GM21723 (cell line): ENCODE measurements at regions not wholly inside any gene's neighbourhood (a gene's known extent, or its start where the extent isn't known, plus 50 kb on each side); places are given as distances from the start of the nearest gene placed in this dataset.
"Not testable (repeated sequence)": the region's sequence is repeated elsewhere in the genome, so short reads cannot be mapped to it uniquely, and the experiment has no call there.

Experiments used
- ATAC-seq: cut with Tn5 transposase; IDR thresholded peaks from one replicate; pipeline ENCODE4 v1.9.1; 2021; ENCODE audit warnings: mild to moderate bottlenecking, moderate library complexity; ENCODE audit not compliant: unreplicated experiment

DNA sequence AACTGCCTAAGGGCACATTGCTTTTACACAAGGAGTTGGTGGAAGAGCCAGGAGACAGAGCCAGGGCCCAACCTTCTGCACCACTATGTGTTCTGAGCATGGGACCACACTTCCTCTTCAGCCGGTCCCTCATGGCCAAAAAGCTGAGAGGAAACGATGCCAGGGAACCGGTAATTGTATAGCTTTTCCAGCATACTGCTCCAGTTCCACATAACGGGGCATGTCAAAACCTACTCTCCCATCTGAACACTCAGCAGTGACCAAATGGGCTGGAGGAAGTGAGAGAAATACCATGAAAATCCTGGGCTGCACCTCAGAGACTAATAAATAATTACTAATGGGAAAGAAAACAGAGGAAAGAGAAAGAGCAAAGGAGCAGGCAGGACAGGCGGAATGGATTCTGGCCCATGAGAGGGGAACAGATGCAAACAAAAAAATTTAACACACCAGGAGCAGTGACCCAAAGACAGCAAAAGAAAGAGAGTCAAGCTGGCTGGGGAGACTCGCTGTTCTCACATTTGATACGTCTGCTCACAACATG is 52.0 kb upstream of the BMP2 start:
- no peak for ATAC-seq

DNA sequence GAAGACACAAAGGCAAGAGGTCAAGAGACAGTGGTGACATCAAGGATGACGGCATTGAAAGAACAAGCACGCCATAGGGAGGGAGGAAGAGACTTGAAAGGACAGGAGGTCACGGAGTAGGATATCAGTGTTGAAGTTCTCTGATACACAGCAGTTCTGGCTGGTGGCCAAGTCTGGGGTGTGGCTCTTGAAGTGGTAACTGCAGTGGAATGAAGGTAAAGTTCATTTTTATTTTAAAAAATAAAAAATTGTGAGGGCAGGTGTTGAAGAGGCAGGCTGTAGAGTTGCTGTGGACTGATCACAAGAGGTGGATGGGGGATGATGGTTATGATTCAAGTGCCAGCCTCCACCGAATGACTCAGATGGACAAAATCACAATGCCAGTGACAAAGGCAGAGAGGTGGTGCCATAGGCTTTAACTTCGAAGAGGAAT is 53.2 kb upstream of the BMP2 start:
- ATAC-seq: no peak

DNA sequence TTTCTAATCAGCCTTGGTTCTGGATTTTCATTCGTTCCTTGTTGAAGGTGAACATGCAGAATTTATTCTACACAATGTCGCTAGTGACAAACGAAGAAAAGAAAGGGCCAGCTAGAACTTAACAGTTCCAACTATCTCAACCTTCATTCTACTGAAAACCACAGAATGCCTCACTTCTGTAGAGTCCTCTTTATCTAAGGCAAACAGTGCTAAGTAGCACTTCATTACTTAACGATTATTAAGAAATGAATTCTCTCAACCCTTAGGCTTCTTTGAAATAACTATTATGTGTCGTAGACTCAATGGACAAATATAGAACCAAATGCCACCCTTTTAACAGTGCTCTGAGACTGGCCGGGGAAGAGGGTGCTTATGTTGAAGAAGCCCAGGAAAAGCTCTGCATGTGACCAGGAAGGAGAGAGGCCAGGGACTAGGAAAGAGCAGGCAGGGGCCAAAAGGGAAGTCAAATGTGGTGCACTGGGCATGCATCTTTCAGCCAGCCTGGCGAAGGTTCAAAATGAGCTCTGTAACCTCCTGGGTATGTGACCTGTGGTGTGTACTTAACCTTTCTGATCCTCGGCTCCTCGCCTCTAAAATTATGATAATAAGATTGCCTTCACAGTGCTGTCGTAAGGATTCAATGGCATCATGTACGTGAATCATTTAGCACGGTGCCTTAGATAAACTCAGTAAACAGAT is 55.4 kb upstream of the BMP2 start:
- ATAC-seq: no peak

DNA sequence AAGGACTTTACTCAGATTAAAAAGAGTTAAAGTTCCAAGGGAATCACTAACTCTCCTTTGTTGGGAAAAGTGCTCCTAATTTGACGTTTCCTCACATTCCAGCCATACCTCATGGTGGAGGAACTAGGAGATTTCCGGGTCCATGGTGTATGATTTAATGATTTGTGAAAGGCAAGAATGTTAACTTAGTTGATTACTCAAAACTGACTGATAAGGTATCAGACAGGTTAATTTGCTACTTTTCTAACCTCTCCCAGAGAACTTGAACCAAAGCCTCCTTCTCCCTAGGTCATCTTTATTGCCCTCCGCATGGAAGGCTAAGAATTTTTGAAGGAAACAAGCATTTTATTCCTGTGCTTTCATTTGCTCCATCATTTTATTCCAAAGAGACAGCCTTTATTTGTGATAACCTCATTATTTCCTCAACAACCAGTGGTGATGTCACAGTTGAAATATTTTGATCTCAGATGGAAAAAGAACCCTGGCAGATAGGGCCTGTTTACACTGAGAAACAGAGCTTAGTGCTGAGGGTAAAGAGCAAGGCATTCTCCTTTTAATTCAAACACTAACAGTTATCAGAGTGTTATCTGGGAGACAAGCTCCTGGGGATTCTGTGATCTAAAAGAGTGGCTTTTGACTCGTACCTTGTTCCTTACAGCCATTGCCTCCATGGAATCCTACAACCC is 57.4 kb upstream of the BMP2 start:
- ATAC-seq: no peak

DNA sequence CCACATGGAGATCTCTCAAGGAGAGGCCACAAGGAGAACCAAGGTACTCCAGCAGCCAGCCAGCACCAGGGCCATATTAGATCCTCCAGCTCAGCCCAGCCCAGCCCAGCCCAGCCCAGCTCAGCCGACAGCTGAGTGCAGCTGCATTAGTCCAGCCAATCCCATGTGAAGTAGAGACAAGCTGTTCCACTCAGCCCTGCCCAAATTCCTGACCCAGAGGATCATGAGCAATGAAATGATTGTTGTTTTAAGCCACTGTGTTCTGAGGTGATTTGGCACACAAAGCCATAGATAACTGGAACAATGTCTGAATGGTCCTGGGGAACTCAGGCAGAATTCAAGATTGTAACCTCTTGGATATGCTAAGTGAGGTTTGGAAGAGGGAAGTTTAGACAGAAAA is 59.5 kb upstream of the BMP2 start:
- ATAC-seq: no peak

DNA sequence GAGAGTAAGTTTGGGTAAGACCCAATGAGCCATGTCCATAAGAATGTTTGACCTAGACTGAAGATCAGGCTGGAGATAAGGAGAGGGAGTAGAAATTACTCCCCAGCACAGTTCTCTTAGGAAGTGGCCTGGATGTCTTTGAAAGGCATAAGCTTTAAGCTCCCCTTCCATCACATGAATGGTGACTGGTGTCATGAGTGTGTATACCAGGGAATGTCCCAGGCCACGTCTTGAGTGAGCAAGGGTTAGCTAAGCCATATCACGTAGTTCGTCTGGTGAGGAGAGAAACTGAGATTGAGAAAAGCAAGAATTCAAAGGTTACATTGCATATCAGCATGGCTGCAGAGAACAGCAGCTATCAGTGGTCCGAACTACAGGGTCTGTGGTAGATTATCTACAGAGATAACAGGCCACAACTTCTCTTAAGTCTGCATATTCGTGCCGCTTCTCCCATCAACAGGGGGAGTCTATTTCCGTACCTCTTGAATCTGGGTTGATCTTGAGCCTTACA is 60.1 kb upstream of the BMP2 start:
- ATAC-seq: no peak

DNA sequence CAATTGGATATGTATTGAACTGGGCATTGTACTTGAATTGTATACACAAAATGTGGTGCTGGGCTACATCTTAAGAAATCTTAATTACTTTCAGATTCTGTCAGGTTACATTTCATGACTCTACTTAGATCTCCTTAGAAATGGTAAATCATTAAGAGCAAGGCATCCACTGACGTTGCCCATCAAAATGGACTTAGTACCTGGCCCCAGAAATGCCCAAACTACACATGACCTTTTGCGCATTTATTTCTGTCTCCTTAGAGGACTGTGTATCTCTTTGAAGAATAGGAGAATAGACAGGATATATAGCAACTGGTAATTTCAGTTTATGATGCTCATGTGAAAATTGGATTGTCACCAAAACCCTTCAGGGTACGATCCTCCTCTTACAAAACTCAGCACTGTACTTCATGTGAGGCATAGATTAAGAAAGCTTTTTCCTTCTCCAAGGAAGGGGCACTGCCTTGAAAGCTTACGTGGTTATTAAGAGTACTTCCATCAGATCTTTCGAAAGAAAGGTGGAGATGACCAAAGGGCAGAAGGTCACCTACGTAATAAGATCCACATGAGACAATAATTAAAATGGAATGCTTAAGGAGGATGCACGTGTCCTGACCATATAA is 61.4 kb upstream of the BMP2 start:
- ATAC-seq: no peak

DNA sequence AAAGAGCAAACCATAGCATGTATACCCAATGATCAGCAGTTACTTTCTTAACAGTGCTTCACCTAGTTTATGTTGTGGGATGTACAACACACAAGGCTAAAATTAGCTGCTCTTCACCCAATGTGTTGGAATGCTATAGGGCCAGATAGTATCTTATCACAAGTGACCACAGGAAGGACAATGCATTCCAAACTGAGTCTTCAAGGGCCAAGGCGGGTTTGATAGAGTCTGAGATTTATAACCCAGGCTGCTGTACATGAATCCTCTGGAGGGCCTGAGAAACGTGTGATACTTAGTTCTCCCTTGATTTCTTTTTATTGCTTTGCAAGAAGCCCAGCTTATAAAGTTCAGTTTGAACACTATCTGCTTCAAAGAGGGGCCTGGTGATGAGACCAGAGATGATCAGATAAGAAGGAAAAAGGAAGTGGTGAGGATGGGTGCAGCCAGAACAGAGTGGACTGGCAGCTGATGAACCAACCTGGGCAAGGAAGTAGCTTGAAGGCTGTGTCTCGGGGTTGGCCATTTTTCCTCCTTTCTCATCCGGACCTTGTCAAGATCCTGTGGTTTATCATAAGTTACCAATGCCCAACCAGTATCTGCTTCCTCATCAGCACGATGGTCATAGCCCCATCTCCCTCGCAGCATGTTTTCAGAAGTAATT is 62.2 kb upstream of the BMP2 start:
- ATAC-seq: no peak

DNA sequence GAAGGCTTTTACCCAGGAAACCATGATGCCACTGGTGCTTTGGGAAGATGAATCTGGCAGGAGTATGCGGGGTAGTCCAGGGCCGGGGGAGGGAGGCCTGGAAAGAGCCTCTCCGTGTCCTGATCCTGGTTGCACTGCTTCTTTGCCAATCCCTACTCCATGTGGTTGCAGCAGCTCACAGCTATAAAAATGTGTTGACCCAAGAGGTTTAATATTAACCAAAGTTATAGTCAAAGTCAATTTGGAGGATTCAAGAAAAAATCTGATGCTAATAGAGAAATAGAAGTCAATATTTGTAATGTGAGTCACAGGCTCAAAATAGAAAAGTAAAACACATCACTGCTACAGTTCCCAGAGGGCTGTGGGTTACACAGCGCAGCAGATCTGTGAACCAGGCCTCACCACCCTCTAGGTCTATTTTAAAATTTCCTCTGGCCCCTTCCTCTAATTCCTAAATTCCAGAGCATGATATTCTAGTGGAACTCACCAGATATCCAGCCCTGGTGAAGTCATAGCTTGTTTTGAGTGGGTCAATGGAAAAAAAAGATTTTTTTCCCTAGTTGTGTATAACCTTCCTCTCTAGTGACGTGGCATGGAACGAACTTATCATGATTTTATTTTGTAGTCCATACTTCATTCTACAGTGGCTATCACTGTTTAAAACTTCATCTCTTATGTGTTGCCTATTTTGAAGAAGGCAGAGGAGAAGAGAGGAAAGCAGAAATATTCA is 63.2 kb upstream of the BMP2 start:
- no peak for ATAC-seq

DNA sequence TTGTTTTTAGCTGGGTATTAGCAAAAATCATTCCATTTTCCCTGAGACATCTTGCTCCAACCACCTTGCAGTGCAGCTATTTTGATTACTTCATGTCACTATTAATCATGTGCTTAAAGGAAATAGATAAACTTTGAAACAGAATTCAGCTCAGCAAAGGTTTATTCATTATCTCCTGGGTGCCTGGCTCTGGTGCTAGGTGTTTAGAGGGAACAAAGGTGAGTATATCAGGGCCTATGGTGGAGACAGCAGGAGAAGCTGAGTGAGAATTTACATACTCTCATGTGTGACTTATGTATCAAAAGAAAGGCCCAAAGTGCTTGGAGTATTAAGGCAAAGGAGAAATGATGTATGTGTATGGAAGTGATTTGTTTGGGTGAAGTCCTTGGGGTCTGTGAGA is 63.8 kb upstream of the BMP2 start:
- no peak for ATAC-seq

DNA sequence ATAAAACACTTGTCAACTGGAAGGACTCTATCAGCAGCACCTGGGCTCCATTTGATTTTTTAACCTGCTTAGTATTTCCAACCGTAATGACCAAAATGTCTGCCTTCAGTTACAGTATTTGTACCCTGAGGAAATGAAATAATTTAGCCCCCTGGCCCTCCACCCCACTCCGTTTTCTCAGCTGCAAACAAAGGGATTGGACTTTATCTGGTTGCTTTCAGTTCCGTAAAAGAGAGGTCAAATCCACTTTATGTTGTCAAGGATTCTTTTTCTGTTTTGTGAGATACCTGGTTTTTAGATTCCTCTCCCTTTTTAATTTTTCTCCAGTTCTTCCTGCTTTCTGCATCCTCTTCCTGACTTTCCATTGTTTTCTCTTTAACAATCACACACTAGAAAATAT is 64.4 kb upstream of the BMP2 start:
- ATAC-seq: no peak

DNA sequence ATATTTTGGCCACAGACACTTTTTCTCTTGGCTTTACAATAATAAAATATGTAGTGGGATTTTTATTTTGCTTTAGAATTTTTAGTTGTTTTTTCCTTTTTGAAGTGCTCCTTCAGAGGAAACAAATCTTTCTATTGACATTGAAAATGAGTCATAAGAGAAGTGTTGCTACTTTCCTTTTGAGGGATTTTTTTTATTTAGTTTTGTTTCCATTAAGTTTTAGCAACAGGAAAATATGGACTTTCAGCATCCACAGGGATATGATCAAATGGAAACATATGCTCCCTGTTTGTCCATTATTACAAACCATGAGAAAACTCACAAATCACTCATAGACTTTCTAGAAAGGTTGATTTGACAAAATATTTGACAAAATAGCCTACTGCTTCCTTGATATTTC is 65.3 kb upstream of the BMP2 start:
- no peak for ATAC-seq

DNA sequence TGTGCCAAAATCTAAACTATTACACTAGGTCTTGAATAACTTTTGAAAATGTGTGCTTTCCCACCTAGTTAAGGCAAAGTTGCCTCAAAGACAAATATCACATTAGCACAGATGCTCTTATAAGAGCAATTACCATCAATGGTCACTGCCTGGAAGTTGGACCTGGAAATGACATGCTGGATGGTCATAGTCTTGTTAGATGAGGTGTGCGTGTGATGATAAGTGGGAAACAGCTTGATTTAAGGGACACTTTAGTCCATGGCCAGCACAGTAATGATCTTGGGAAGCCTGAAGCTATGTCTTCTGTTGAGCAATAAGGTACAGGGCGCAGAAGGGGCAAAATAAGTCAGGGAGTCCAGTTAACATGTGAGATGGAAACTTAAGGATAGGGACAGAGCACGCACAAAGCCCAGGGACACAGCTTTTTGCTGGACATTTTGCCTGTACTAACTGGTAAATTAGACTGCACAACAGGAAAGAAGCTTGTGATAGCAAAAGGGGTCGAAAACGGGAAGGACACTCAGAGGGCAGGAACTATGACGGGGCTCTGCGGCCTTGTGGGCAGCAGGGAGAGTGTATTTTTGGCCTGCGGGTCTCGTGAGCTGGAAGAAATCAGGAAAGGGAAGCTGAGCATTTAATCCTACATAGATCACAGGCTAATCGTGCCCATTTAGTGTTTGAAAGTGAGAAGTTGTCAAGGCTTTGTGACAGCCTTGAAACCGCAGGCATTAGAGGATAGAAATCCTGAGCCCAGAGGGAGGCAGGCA is 66.7 kb upstream of the BMP2 start:
- ATAC-seq: no peak

DNA sequence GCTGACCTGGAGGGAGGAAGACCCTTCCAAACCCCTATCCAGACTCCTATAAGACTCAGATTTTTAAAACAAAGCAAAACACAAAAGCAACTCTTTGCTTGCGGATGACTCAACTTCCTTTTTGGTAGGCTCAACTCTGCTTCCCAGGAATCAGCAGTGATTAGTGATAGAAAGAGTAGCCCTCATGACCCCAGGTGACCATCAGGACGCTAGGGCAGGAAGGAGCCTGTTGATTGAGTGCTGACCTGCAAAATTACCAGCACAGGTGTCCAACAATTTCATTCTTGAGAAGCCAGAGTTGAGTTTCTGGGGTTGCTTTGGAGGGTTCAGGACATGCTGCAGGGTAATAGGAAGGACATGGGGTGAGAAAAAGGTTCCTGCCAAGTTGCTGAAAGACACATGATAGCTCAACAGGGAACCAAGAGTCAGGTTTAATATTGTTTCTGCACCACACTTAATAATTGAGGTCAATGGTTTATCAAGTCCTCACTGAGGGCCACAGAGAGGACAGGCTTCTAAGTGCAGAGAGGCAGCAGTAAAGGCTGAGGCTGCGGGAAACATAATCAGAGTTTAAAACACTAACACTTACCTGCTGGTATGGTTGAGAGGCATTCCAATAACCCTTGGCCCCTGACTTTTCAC is 67.4 kb upstream of the BMP2 start:
- ATAC-seq: no peak

DNA sequence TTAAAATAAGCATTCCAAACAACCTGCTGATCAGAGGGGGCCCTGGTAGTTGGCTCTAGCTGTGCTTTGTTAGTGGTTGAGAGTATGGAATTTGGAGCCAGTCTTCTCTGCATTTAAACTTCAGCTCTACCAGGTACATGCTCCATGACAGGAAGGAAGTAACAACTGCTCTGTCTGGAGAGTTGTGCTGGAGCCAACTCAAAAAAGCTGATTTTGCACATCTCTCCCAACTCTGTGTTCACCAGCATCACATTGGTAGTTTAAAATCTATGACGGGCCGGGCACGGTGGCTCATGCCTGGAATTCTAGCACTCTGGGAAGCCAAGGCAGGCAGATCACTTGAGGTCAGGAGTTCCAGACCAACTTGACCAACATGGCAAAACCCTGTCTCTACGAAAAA is 68.8 kb upstream of the BMP2 start:
- no peak for ATAC-seq

DNA sequence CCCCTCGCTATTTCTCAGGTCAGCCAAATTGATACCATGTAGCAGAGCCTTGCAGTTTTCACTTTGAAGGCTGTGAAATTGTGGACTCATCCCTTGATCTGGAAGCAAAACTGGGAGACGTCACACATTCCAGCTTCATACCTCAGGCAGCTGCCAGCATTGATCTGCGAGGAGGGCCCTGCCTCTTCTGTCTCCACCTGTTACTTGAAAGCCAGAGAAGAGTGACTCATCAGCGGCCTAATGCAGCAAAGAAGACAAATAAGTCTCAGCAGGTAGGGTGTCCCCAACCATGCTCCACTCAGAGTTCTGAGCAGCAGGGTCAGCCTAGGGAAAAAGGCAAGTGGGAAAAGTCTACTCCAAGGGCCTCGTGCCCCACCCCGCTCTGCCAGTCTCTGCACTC is 69.4 kb upstream of the BMP2 start:
- no peak for ATAC-seq

DNA sequence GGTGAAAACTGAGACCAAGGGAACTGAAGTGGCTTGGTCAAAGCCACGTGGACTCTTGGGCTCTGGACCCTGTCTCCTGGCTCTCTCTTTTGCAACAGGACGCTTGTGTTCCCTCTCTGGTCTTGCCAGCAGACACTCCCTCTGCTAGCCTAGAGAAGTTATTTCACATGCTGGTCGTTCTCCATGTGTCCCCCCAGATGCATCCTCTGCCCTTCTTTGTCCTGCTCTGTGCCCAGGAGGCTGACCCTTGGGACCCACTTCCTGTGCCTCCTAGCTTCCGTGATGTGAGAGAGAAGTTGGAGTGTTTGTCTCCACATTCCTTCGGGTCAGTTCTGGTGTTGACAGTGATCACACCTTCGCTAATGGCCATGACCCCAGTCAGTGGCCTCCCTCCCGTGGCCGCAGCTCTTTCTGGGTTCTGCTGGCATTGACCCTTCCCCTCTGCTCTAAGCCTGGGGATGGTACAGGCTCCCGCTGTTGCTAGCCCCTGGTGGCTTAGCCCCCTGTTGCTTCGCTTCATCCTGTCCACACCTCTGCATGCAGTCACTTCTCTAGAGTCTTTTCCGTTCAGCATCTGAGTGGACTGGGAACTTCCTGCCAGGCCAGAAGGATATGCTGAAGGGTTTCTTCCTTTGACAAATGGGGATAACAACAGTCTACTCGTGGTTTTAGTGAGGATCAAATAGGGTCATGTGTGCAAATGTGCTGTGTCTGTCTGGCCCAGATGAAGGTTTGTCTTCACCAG is 70.1 kb upstream of the BMP2 start:
- ATAC-seq: no peak

DNA sequence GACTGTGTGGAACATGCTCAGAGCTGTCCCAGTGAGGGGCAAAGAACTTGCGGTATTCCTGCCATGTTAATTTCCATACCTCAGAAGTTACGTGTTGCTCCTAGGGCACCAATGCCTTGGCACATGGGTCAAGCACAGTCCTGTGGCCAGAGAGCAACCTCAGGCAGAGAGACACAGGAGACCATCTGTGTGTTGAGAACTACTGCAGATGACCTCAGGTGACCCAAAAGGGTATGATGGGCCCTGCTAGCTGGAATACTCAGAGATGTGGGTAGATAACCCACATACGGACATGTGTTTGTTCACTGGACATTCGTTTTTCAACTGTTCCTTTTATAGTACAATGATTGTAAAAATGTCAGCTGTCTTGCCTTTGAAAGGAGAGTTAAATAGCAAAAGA is 71.5 kb upstream of the BMP2 start:
- no peak for ATAC-seq

DNA sequence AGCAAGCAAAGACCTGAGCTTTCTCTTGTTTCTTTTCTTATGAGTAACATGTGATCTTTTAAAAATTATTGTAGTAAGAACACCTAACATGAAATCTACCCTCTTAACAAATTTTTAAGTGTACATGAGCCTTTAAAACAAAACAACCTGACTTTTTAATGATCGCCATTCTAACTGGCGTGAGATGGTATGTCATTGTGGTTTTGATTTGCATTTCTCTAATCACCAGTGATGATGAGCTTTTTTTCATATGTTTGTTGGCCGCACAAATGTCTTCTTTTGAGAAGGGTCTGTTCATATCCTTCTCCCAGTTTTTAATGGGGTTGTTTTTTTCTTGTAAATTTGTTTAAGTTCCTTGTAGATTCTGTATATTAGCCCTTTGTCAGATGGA is 73.7 kb upstream of the BMP2 start:
- ATAC-seq: not testable (repeated sequence)
